Glomerular visceral epithelial cell (primary cell): ENCODE measurements at regions not wholly inside any gene's neighbourhood (a gene's known extent, or its start where the extent isn't known, plus 50 kb on each side); places are given as distances from the start of the nearest gene placed in this dataset.
A peak's percentile ranks its signal among the peaks of the same experiment; 100 is the strongest.
"Not testable (repeated sequence)": the region's sequence is repeated elsewhere in the genome, so short reads cannot be mapped to it uniquely, and the experiment has no call there.

Experiments
- DNase-seq: peaks from one replicate; pipeline ENCODE4 v3.0.0-alpha.2; 2016; ENCODE audit errors: extremely low spot score

- DNase-seq, result no peak
These were observed 53.4 kb downstream of the MC4R start for GRCh38 chr18:60319129-60319528.

DNA sequence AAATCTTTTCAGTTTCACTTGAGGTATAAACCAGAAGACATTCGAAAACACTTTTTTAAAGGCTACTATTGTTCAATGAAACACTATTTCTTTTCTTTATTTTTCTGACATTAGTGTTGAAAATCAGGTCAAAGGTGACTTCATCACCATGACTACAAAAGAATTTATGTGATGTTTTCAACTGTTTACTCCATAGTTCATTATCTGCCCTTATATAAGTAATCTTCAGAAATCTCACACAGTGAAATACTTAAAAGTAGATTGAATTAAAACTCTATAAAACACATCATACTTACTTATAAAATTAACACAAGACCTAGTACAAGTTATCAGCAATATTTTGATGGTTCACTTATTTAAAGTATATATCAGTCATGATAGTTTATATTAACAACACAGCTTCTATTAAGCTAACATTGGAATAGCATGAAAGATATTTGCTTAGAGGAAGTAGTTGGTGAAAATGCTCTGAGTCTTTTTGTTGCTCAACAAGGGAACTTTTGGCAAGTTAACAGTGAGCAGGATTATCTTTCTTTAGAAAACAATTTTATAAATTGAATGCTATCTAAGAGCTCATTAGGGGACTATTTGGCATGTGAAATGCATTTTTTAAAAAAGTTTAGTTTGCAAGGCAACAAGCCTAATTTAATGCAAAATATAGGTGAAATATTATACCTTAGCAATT lies 60.8 kb downstream of the MC4R start:
- no peak for DNase-seq

GRCh38 chr18:60295674-60296073 lies 76.9 kb downstream of the MC4R start:
- peak; percentile 30 for DNase-seq

GRCh38 chr18:60292186-60292585 lies 80.4 kb downstream of the MC4R start:
- DNase-seq, result no peak

DNA sequence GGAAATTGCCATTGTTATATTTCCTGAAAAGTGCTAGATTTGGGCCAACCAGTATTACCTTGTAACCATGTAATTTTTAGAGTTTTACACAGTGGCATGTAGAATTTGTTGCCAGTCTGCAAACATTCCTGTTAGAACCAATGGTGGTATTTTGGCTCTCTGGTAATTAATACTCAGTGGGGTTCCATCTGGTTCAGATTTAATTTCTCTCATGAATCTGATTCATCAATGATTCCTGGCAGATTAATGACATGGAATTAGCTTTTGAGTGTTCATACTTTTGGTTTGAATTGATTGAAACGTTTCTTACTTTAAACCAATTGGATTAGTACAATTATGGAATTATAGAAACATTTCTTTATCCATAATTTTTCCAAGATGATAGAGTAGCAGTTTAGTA lies 93.2 kb downstream of the MC4R start:
- DNase-seq, result no peak

GRCh38 chr18:60277855-60278480 lies 94.6 kb downstream of the MC4R start:
- peak; percentile 3 for DNase-seq

GRCh38 chr18:60267391-60268058 lies 105.0 kb downstream of the MC4R start:
- no peak for DNase-seq

DNA sequence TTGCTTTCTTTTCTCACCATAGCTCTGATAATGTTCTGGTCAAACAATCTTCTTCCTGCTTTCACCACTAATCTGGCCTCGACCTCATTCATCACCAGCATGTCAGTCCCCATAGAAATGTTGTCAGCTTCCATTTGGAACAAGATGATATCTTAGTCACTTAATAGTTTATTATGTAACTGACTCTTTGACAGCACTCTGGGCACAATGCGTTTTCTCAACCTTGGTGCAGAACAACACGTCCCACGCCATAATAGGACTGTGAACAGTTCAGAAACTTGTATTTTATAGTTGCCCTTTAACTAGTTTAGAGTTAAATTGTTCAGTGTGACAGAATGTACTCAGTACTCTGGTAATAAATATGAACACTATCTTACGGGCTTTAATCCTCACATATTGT lies 106.0 kb downstream of the MC4R start:
- DNase-seq, result no peak

DNA sequence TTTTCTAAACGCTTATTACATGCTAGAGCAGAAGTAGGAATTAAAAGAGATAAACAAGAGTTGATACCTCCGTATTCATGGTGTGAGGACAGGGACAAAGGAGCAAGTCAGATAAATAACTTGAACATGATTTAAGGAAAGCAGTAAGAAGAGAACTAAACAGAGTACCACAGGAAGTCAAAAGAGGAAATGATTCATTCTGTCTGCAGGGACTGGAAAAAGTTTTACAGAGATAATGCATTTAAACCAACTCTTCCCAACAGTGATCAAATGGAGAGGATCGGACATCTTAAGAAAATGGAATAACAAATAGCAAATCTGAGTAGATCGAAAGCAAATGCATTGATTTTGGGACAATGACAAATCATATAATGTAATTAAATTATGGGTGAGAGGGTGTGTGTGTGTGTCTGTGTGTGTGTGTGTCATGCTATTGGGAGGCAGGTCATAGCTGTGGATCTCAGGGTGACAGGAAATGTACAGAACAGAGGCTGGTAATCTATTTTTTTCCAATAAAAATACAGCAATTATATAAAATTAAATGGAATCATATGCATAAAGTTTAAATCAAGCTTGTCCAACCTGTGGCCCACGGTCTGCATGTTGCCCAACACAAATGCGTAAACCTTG lies 113.4 kb downstream of the MC4R start:
- DNase-seq, result peak; percentile 8

- no peak for DNase-seq
These were observed 123.2 kb downstream of the MC4R start for GRCh38 chr18:60249388-60249787.

GRCh38 chr18:60248336-60249330 lies 123.9 kb downstream of the MC4R start:
- DNase-seq, result no peak

DNA sequence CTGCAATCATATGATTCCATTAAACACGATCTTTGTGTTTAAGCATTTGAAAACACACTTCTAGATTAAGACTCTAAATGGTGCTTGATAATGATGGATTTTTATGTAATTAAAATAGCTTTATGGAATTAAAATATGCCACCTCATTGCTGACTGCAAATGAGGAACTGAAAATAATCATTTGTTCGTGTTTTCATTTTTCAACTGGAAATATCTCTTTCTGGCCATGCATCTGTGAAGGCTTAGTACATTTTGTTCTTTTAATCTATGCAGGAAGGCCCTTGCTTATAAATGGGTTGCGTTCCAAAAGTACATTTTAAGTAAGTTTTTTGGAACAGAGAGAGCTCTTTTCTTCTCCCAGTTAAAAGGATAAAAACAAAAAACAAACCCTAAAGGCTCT lies 125.5 kb downstream of the MC4R start:
- no peak for DNase-seq

- DNase-seq, result no peak
These were observed 126.0 kb downstream of the MC4R start for GRCh38 chr18:60246606-60247005.

GRCh38 chr18:60245096-60245495 lies 127.5 kb downstream of the MC4R start:
- DNase-seq, result no peak

DNA sequence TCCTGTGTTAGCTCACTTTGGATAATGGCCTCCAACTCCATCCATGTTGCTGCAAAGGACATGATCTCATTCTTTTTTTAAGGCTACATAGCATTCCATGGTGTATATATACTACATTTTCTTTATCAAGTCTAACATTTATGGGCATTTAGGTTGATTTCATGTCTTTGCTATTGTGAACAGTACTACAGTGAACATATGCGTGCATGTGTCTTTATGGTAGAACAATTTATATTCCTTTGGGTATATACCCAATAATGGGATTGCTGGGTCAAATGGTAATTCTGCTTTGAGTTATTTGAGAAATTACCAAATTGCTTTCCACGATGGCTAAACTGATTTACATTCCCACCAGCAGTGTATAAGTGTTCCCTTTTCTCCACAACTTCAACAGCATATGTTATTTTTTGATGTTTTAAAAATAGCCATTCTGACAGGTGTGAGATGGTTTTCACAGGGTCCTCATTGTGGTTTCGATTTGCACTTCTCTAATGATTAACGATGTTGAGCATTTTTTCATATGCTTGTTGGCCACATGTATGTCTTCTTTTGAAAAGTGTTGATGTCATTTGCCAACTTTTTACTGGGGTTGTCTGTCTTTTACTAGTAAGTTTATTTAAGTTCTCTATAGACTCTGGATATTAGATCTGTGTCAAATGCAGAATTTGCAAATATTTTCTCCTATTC lies 133.4 kb downstream of the MC4R start:
- not testable (repeated sequence) for DNase-seq

GRCh38 chr18:60235164-60235563 lies 137.4 kb downstream of the MC4R start:
- DNase-seq, result no peak

- DNase-seq, result peak; percentile 32
These were observed 140.0 kb downstream of the MC4R start for GRCh38 chr18:60232541-60232940.

DNA sequence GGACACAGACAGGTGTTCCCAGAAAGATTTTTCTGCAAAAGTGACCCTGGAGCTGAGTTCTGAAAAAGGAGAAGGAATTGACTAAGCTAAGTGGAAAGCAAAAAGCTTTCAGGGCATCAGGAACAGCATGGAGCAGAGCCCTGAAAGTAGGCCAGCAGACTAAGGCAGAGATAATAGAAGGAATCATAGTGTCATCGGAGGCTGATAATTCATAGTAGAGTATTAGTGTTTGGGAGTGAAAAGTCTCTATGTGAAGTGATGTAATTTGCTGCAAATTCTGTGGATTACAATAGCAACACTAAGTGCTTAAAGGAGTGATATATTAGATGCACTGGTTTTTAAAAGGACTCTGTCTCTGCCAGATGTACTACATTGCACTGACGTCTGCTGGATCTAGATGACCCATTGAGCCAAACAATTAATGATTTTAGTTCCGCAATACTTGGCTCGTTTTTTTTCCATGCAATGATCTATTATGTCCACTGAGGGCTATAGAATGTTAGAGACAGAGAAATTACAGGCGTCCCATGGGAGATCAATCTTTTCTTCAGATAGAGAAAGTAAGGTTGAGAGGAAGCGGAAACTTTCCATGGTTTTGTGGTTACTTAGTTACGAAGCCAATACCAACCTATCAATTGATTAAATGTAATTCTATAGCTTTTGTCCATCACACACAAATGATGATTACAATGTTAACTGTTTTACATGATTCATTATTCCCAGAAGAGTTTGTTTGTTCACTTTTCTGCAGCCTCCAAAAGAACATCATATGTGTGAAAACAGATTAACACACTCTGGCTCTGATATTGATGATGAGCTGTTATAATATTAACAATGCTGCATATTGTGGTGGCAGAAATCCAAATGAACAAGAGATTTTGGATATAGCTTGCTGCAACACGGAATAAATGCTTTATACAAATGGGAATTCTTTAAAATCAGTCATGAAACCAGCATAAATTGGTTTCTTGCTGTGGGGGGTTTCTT lies 143.7 kb downstream of the MC4R start:
- DNase-seq, result no peak

- no peak for DNase-seq
These were observed 157.1 kb downstream of the MC4R start for GRCh38 chr18:60215432-60215831.

DNA sequence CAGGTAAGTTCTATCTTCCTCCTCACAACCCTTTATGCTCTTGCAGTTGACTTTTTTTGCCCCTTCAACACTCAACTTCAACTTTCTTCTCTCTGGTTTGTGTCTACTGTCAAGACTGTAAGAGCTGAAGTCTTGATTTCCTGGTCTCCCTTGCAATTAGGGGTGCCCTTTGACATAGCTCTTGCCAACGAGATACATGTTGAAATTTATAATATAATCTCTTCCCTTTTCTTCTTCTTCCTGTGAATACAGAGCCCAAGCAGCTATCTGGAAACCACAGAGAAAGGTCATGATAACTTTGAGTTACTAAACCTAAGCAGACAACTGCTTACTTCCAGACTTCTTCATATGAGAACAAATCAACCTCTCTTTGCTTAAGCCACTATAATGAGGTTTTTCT lies 163.5 kb downstream of the MC4R start:
- no peak for DNase-seq
